Stimulated activated memory B cell treated with anti-CD40 and anti-IgM and Interleukin-4, amounts not matched to agents 10 μg/mL and 1 μg/mL and 100 μg/mL, for 72 hours (primary cell): ENCODE measurements at regions not wholly inside any gene's neighbourhood (a gene's known extent, or its start where the extent isn't known, plus 50 kb on each side); places are given as distances from the start of the nearest gene placed in this dataset.
A peak's percentile ranks its signal among the peaks of the same experiment; 100 is the strongest.
"Not testable (repeated sequence)": the region's sequence is repeated elsewhere in the genome, so short reads cannot be mapped to it uniquely, and the experiment has no call there.

Experiments used
- ATAC-seq: fragments of 150-1000 bp; cut with Tn5 transposase; 2 replicates; pipeline ENCODE4 v1.10.0; 2021
- H3K27ac Mint-ChIP-seq: one replicate; pipeline ENCODE4 v1.8.0; 2022; ENCODE audit warnings: mild to moderate bottlenecking, mixed read lengths
- H3K27me3 Mint-ChIP-seq: one replicate; pipeline ENCODE4 v1.8.0; 2022; ENCODE audit warnings: mixed read lengths
- H3K36me3 Mint-ChIP-seq: one replicate; pipeline ENCODE4 v1.8.0; 2022; ENCODE audit warnings: mixed read lengths
- H3K4me1 Mint-ChIP-seq: one replicate; pipeline ENCODE4 v1.8.0; 2022; ENCODE audit warnings: mixed read lengths
- H3K4me3 Mint-ChIP-seq: one replicate; pipeline ENCODE4 v1.8.0; 2022; ENCODE audit warnings: mild to moderate bottlenecking, moderate library complexity, mixed read lengths
- H3K9me3 Mint-ChIP-seq: one replicate; pipeline ENCODE4 v1.8.0; 2022; ENCODE audit warnings: mixed read lengths

- Mint-ChIP-seq H3K4me1 (no peaks in the 10 kb centered on the region), H3K27ac (no peak overlapping the region), H3K4me3 (no peak overlapping the region), H3K27me3 (no peaks in the 10 kb centered on the region), H3K9me3 (peaks cover 6% of the 10 kb centered on the region), H3K36me3 (no peaks in the 10 kb centered on the region)
- no peak for ATAC-seq
These were observed 137.0 kb upstream of the FANCL start for GRCh38 chr2:58378152-58378551.

GRCh38 chr2:58377181-58377580, 136.1 kb upstream of the FANCL start:
- Mint-ChIP-seq H3K9me3 (peaks cover 6% of the 10 kb centered on the region), H3K27me3 (no peaks in the 10 kb centered on the region), H3K36me3 (no peaks in the 10 kb centered on the region), H3K4me1 (no peaks in the 10 kb centered on the region), H3K27ac (no peak overlapping the region), H3K4me3 (no peak overlapping the region)
- no peak for ATAC-seq

- H3K9me3 Mint-ChIP-seq = peaks cover 6% of the 10 kb centered on the region
- ATAC-seq = peak; percentile 20
- H3K27ac Mint-ChIP-seq = no peak overlapping the region
These were observed 135.5 kb upstream of the FANCL start for GRCh38 chr2:58376592-58376991.

DNA sequence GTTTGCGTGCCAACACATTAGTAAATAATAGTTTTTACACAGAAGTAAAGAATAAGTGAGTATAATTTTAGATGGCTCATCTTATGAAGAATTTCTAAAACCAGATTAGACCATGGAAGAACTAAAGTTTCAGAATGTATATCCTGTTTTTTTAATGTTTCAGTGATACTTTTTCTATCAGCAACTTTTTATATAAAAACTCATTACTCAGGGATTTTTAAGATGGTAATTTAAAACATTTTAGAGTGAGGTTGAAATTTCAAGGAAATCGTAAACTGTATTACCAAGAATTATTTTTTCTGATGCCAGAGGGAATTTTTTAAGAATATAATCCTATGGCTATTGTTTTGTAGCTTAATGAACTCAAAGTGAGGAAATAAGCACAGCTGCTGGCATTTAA, 128.5 kb upstream of the FANCL start:
- ATAC-seq = no peak
- Mint-ChIP-seq H3K36me3 (no peaks in the 10 kb centered on the region), H3K4me1 (no peaks in the 10 kb centered on the region), H3K4me3 (no peak overlapping the region), H3K9me3 (peaks cover 2% of the 10 kb centered on the region), H3K27me3 (no peaks in the 10 kb centered on the region), H3K27ac (no peak overlapping the region)

More at GRCh38 chr2:58376592-58376991, 135.5 kb upstream of the FANCL start:
- no peaks in the 10 kb centered on the region for H3K27me3 Mint-ChIP-seq
- H3K4me1 Mint-ChIP-seq = no peaks in the 10 kb centered on the region
- H3K36me3 Mint-ChIP-seq = no peaks in the 10 kb centered on the region
- H3K4me3 Mint-ChIP-seq = no peak overlapping the region

GRCh38 chr2:58364098-58364497, 123.0 kb upstream of the FANCL start:
- no peak for ATAC-seq

GRCh38 chr2:58358026-58358425, 116.9 kb upstream of the FANCL start:
- H3K36me3 Mint-ChIP-seq = no peaks in the 10 kb centered on the region
- ATAC-seq = no peak
- no peak overlapping the region for H3K4me3 Mint-ChIP-seq
- H3K27ac Mint-ChIP-seq = no peak overlapping the region
- no peaks in the 10 kb centered on the region for H3K9me3 Mint-ChIP-seq
- H3K27me3 Mint-ChIP-seq = no peaks in the 10 kb centered on the region
- peaks cover 6% of the 10 kb centered on the region for H3K4me1 Mint-ChIP-seq

More at GRCh38 chr2:58364098-58364497, 123.0 kb upstream of the FANCL start:
- Mint-ChIP-seq H3K27ac (no peak overlapping the region), H3K27me3 (no peaks in the 10 kb centered on the region), H3K4me3 (no peak overlapping the region), H3K36me3 (no peaks in the 10 kb centered on the region), H3K4me1 (no peaks in the 10 kb centered on the region), H3K9me3 (no peaks in the 10 kb centered on the region)

GRCh38 chr2:58357521-58357920, 116.4 kb upstream of the FANCL start:
- peaks cover 6% of the 10 kb centered on the region for H3K4me1 Mint-ChIP-seq
- no peak for ATAC-seq
- no peak overlapping the region for H3K4me3 Mint-ChIP-seq
- H3K27ac Mint-ChIP-seq = no peak overlapping the region
- H3K27me3 Mint-ChIP-seq = no peaks in the 10 kb centered on the region
- no peaks in the 10 kb centered on the region for H3K9me3 Mint-ChIP-seq
- H3K36me3 Mint-ChIP-seq = no peaks in the 10 kb centered on the region

DNA sequence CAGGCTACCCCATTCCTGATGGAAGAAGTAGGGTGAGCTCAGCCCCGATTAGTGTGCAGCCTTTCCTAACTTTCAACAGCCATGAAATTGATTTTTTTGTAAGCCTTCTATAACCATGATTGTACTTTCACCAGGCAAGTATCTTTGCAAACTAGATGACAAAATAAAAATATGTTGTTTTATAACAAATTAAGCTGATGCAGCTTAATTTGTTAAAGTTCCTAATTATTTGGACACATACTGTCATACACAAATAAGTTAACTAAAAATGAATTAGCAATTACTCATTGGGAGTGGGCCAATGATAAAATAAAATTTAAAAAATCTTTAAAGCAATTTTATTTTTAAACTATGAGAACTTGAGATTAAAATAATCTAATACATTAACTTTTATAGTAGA, 113.1 kb upstream of the FANCL start:
- no peaks in the 10 kb centered on the region for H3K36me3 Mint-ChIP-seq
- no peaks in the 10 kb centered on the region for H3K9me3 Mint-ChIP-seq
- no peak for ATAC-seq
- H3K27ac Mint-ChIP-seq = no peak overlapping the region
- no peak overlapping the region for H3K4me3 Mint-ChIP-seq
- H3K4me1 Mint-ChIP-seq = peaks cover 16% of the 10 kb centered on the region
- H3K27me3 Mint-ChIP-seq = no peaks in the 10 kb centered on the region

DNA sequence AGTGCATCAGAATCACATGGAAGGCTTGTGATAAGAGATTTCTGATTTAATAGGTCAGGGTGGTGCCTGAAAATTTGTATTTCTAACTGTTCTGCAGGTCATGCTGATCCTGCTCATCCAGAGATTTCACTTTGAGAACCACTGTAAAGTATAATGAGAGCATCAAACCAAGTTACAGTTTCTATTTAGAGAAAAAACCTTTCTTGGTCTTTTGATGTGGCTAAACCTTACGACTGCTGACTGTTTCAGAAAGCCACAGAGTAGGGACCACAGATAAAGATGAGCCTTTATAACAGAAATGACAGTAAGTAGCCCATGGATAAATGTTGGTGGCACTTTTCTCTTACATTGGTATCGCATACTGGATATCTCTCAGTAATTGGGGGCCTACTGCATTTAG, 109.4 kb upstream of the FANCL start:
- no peaks in the 10 kb centered on the region for H3K27me3 Mint-ChIP-seq
- H3K27ac Mint-ChIP-seq = no peak overlapping the region
- H3K4me3 Mint-ChIP-seq = no peak overlapping the region
- H3K36me3 Mint-ChIP-seq = no peaks in the 10 kb centered on the region
- H3K4me1 Mint-ChIP-seq = peaks cover 16% of the 10 kb centered on the region
- no peaks in the 10 kb centered on the region for H3K9me3 Mint-ChIP-seq
- peak; percentile 71 for ATAC-seq

GRCh38 chr2:58347810-58348209, 106.7 kb upstream of the FANCL start:
- peaks cover 9% of the 10 kb centered on the region for H3K27me3 Mint-ChIP-seq
- peaks cover 2% of the 10 kb centered on the region for H3K9me3 Mint-ChIP-seq
- H3K4me3 Mint-ChIP-seq = no peak overlapping the region
- H3K4me1 Mint-ChIP-seq = peaks cover 11% of the 10 kb centered on the region
- H3K36me3 Mint-ChIP-seq = peaks cover 4% of the 10 kb centered on the region
- ATAC-seq = no peak
- H3K27ac Mint-ChIP-seq = no peak overlapping the region

DNA sequence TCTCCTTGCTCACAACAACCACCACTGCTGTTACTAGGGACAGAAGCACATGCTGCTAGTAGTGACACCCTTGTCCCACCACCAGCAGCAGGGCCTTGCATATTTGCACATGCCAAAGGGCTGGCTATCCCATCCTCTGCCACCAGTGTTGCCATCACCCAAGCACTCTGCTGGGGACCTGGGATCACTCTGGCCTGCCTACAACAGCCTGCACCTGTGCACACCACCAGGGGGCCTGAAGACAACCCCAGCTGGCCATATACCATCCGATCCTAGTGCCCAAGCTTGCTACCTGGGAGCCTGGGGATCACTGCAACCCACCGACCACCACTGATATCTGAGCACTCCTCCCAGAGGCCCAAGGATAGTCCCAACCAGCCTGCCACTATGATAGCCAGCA, 99.9 kb upstream of the FANCL start:
- ATAC-seq = no peak
- Mint-ChIP-seq H3K4me1 (no peaks in the 10 kb centered on the region), H3K36me3 (peaks cover 14% of the 10 kb centered on the region), H3K4me3 (no peak overlapping the region), H3K27me3 (peaks cover 39% of the 10 kb centered on the region), H3K27ac (no peak overlapping the region), H3K9me3 (peaks cover 11% of the 10 kb centered on the region)

GRCh38 chr2:58339548-58340243, 98.6 kb upstream of the FANCL start:
- Mint-ChIP-seq H3K4me3 (no peak overlapping the region), H3K36me3 (peaks cover 14% of the 10 kb centered on the region), H3K9me3 (peaks cover 11% of the 10 kb centered on the region), H3K27me3 (peaks cover 39% of the 10 kb centered on the region), H3K4me1 (no peaks in the 10 kb centered on the region), H3K27ac (no peak overlapping the region)
- ATAC-seq = no peak

- no peak for ATAC-seq
- no peaks in the 10 kb centered on the region for H3K4me1 Mint-ChIP-seq
- H3K4me3 Mint-ChIP-seq = no peak overlapping the region
- no peaks in the 10 kb centered on the region for H3K36me3 Mint-ChIP-seq
- H3K27ac Mint-ChIP-seq = no peak overlapping the region
- H3K9me3 Mint-ChIP-seq = peaks cover under 1% of the 10 kb centered on the region
- H3K27me3 Mint-ChIP-seq = peaks cover 16% of the 10 kb centered on the region
These were observed 95.3 kb upstream of the FANCL start for GRCh38 chr2:58336416-58336815.

DNA sequence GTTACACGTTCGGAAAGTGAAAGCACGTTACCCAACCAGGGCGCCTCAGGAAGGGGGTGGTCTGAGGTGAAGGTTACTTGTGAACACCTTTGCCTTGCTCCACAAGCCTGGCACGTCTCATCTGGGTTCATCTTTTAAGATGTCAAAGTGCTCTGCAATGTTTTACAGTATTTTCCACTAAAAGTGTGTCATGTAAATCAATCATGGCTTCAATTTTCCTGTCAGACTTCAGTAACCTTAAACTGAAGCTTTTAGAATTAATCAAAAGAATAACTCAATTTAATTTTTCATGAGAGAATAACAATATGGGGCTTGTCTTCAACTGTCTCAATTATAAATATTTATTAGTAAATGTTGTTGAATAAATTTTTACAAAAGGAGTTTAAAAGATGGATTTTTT, 93.3 kb upstream of the FANCL start:
- no peaks in the 10 kb centered on the region for H3K36me3 Mint-ChIP-seq
- H3K4me3 Mint-ChIP-seq = no peak overlapping the region
- H3K27me3 Mint-ChIP-seq = no peaks in the 10 kb centered on the region
- no peak overlapping the region for H3K27ac Mint-ChIP-seq
- no peaks in the 10 kb centered on the region for H3K4me1 Mint-ChIP-seq
- no peak for ATAC-seq
- H3K9me3 Mint-ChIP-seq = no peaks in the 10 kb centered on the region

DNA sequence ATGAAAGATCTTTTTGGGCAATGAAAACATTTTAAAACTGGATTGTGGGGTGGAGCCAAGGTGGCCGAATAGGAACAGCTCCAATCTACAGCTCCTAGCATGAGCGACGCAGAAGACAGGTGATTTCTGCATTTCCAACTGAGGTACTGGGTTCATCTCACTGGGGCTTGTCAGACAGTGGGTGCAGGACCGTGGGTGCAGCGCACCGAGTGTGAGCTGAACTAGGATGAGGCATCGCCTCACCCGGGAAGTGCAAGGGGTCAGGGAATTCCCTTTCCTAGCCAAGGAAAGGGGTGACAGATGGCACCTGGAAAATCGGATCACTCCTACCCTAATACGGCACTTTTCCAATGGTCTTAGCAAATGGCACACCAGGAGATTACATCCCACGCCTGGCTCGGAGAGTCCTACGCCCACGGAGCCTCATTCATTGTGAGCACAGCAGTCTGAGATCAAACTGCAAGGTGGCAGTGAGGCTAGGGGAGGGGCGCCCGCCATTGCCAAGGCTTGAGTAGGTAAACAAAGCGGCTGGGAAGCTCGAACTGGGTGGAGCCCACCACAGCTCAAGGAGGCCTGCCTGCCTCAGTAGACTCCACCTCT, 84.3 kb upstream of the FANCL start:
- not testable (repeated sequence) for H3K4me1 Mint-ChIP-seq, H3K4me3 Mint-ChIP-seq, ATAC-seq, H3K36me3 Mint-ChIP-seq, H3K27me3 Mint-ChIP-seq, H3K9me3 Mint-ChIP-seq, H3K27ac Mint-ChIP-seq

- Mint-ChIP-seq H3K27ac (no peak overlapping the region), H3K4me1 (no peaks in the 10 kb centered on the region), H3K4me3 (no peak overlapping the region), H3K36me3 (no peaks in the 10 kb centered on the region), H3K27me3 (no peaks in the 10 kb centered on the region), H3K9me3 (no peaks in the 10 kb centered on the region)
- no peak for ATAC-seq
These were observed 78.4 kb upstream of the FANCL start for GRCh38 chr2:58319481-58319880.
